HG02973 (cell line): ENCODE measurements at regions not wholly inside any gene's neighbourhood (a gene's known extent, or its start where the extent isn't known, plus 50 kb on each side); places are given as distances from the start of the nearest gene placed in this dataset.

ENCODE experiments used
- ATAC-seq: cut with Tn5 transposase; IDR thresholded peaks from one replicate; pipeline ENCODE4 v1.9.1; 2021; ENCODE audit warnings: moderate library complexity; ENCODE audit not compliant: unreplicated experiment

GRCh38 chr3:94256888-94257813, 194.3 kb downstream of the NSUN3 start:
- no peak for ATAC-seq

GRCh38 chr3:94258851-94259250, 196.0 kb downstream of the NSUN3 start:
- ATAC-seq: no peak

- ATAC-seq: no peak
These were observed 196.4 kb downstream of the NSUN3 start for GRCh38 chr3:94259291-94259690.

GRCh38 chr3:94269763-94270162, 206.9 kb downstream of the NSUN3 start:
- no peak for ATAC-seq

GRCh38 chr3:94272016-94272415, 209.2 kb downstream of the NSUN3 start:
- no peak for ATAC-seq

- ATAC-seq: no peak
These were observed 218.1 kb downstream of the NSUN3 start for GRCh38 chr3:94280958-94281357.

- ATAC-seq: no peak
These were observed 223.0 kb downstream of the NSUN3 start for GRCh38 chr3:94285872-94286271.

GRCh38 chr3:94291686-94292085, 228.8 kb downstream of the NSUN3 start:
- ATAC-seq: no peak

GRCh38 chr3:94292151-94292550, 229.3 kb downstream of the NSUN3 start:
- no peak for ATAC-seq

GRCh38 chr3:94293793-94294195, 230.9 kb downstream of the NSUN3 start:
- ATAC-seq: no peak

GRCh38 chr3:94294806-94295205, 231.9 kb downstream of the NSUN3 start:
- no peak for ATAC-seq

- ATAC-seq: no peak
These were observed 236.9 kb downstream of the NSUN3 start for GRCh38 chr3:94299716-94300115.

- ATAC-seq: no peak
These were observed 238.5 kb downstream of the NSUN3 start for GRCh38 chr3:94301366-94301765.

- ATAC-seq: no peak
These were observed 240.4 kb downstream of the NSUN3 start for GRCh38 chr3:94303266-94303665.

- no peak for ATAC-seq
These were observed 241.0 kb downstream of the NSUN3 start for GRCh38 chr3:94303897-94304296.

GRCh38 chr3:94304954-94305353, 242.1 kb downstream of the NSUN3 start:
- ATAC-seq: no peak

GRCh38 chr3:94305835-94306611, 243.2 kb downstream of the NSUN3 start:
- ATAC-seq: no peak

GRCh38 chr3:94307588-94307987, 244.7 kb downstream of the NSUN3 start:
- no peak for ATAC-seq

GRCh38 chr3:94308767-94309166, 245.9 kb downstream of the NSUN3 start:
- no peak for ATAC-seq

- no peak for ATAC-seq
These were observed 247.7 kb downstream of the NSUN3 start for GRCh38 chr3:94310341-94311135.

- ATAC-seq: no peak
These were observed 248.8 kb downstream of the NSUN3 start for GRCh38 chr3:94311651-94312050.
